HG03558 (cell line): ENCODE measurements at regions not wholly inside any gene's neighbourhood (a gene's known extent, or its start where the extent isn't known, plus 50 kb on each side); places are given as distances from the start of the nearest gene placed in this dataset.

Source experiments
- ATAC-seq: cut with Tn5 transposase; IDR thresholded peaks from one replicate; pipeline ENCODE4 v1.9.1; 2021; ENCODE audit warnings: moderate number of reproducible peaks; ENCODE audit not compliant: unreplicated experiment; ENCODE audit errors: extremely low read depth

GRCh38 chr22:49540084-49540912 is 287.4 kb downstream of the BRD1 start:
- ATAC-seq, result no peak

- ATAC-seq, result no peak
Measured at GRCh38 chr22:49538006-49538405, 289.7 kb downstream of the BRD1 start.

- ATAC-seq, result no peak
Measured at GRCh38 chr22:49536571-49537131, 291.0 kb downstream of the BRD1 start.

- ATAC-seq, result no peak
Measured at GRCh38 chr22:49535527-49536125, 292.0 kb downstream of the BRD1 start.

GRCh38 chr22:49535126-49535525 is 292.5 kb downstream of the BRD1 start:
- ATAC-seq, result no peak

GRCh38 chr22:49534386-49534785 is 293.3 kb downstream of the BRD1 start:
- ATAC-seq, result no peak

GRCh38 chr22:49533886-49534285 is 293.8 kb downstream of the BRD1 start:
- no peak for ATAC-seq

- no peak for ATAC-seq
Measured at GRCh38 chr22:49532869-49533802, 294.5 kb downstream of the BRD1 start.

- no peak for ATAC-seq
Measured at GRCh38 chr22:49531368-49531791, 296.3 kb downstream of the BRD1 start.

- ATAC-seq, result no peak
Measured at GRCh38 chr22:49530671-49531367, 296.9 kb downstream of the BRD1 start.

- no peak for ATAC-seq
Measured at GRCh38 chr22:49528420-49528720, 299.3 kb downstream of the BRD1 start.

GRCh38 chr22:49527611-49528419 is 299.9 kb downstream of the BRD1 start:
- no peak for ATAC-seq

GRCh38 chr22:49525801-49526535 is 301.7 kb downstream of the BRD1 start:
- ATAC-seq, result no peak

- no peak for ATAC-seq
Measured at GRCh38 chr22:49525360-49525759, 302.3 kb downstream of the BRD1 start.

GRCh38 chr22:49524362-49524761 is 303.3 kb downstream of the BRD1 start:
- no peak for ATAC-seq

- no peak for ATAC-seq
Measured at GRCh38 chr22:49523374-49524008, 304.2 kb downstream of the BRD1 start.

- no peak for ATAC-seq
Measured at GRCh38 chr22:49522582-49523373, 304.9 kb downstream of the BRD1 start.
